Natural killer cell (primary cell): ENCODE measurements at regions not wholly inside any gene's neighbourhood (a gene's known extent, or its start where the extent isn't known, plus 50 kb on each side); places are given as distances from the start of the nearest gene placed in this dataset.

Experiments used
- ATAC-seq, 3 donors: fragments of 150-1000 bp in 2 of 3; fragments of 200-7000 bp in 1 of 3; cut with Tn5 transposase; 1 replicate in 1 of 3; 2 replicates in 2 of 3; pipeline ENCODE4 v1.10.0; 2021; ENCODE audit warnings: mild to moderate bottlenecking in 2 of 3, moderate library complexity in 2 of 3
- DNase-seq, 2 donors: peaks; one replicate each; pipeline versions ENCODE4 v3.0.0 to v3.0.0-alpha.2; 2013 to 2021; ENCODE audit warnings: mixed read lengths in 1 of 2
- H3K27ac ChIP-seq: one replicate; pipeline ENCODE4 v1.5.1; 2013; ENCODE audit warnings: mild to moderate bottlenecking, low read length
- H3K27me3 ChIP-seq: one replicate; pipeline ENCODE4 v1.6.1; 2013; ENCODE audit warnings: low read length; ENCODE audit not compliant: control insufficient read depth, insufficient read depth
- H3K36me3 ChIP-seq: one replicate; pipeline ENCODE4 v1.6.1; 2013; ENCODE audit warnings: low read length; ENCODE audit not compliant: control insufficient read depth, insufficient read depth
- H3K4me1 ChIP-seq: one replicate; pipeline ENCODE4 v1.6.1; 2013; ENCODE audit warnings: low read length; ENCODE audit not compliant: control insufficient read depth, insufficient read depth
- H3K4me3 ChIP-seq: one replicate; pipeline ENCODE4 v1.5.1; 2013; ENCODE audit warnings: low read length
- H3K9me3 ChIP-seq: one replicate; pipeline ENCODE4 v1.6.1; 2013; ENCODE audit warnings: low read length; ENCODE audit not compliant: control insufficient read depth, insufficient read depth
- H3K27ac Mint-ChIP-seq, 2 donors: one replicate each; pipeline ENCODE4 v1.8.0; 2022; ENCODE audit warnings: mild to moderate bottlenecking in 2 of 2, mixed read lengths in 2 of 2, moderate library complexity in 1 of 2
- H3K27me3 Mint-ChIP-seq, 2 donors: one replicate each; pipeline ENCODE4 v1.8.0; 2022; ENCODE audit warnings: low read depth in 2 of 2, mixed read lengths in 2 of 2
- H3K36me3 Mint-ChIP-seq: one replicate; pipeline ENCODE4 v1.8.0; 2022; ENCODE audit warnings: mixed read lengths
- H3K4me1 Mint-ChIP-seq, 2 donors: one replicate each; pipeline ENCODE4 v1.8.0; 2022; ENCODE audit warnings: mixed read lengths in 2 of 2
- H3K4me3 Mint-ChIP-seq: one replicate; pipeline ENCODE4 v1.8.0; 2022; ENCODE audit warnings: mild to moderate bottlenecking, moderate library complexity, mixed read lengths
- H3K9me3 Mint-ChIP-seq, 2 donors: one replicate each; pipeline ENCODE4 v1.8.0; 2022; ENCODE audit warnings: mixed read lengths in 2 of 2
- WGBS: methylation state at CpG from one replicate; pipeline ENCODE4 v1.1.7; 2013; ENCODE audit warnings: missing lambda C conversion rate; ENCODE audit not compliant: insufficient coverage; 5-methylcytosine and 5-hydroxymethylcytosine counted together
- intact Hi-C: fragments of 100-400 bp; cut with micrococcal nuclease; formaldehyde crosslinking; loops from one replicate; pipeline ENCODE4 v1.14.2; 2022
- TF ChIP-seq, protein P1 (sequence below): fragments of 200-600 bp; IDR thresholded peaks from one replicate; pipeline ENCODE4 v1.8.0; 2022; ENCODE audit warnings: antibody characterized with exemption

DNA sequence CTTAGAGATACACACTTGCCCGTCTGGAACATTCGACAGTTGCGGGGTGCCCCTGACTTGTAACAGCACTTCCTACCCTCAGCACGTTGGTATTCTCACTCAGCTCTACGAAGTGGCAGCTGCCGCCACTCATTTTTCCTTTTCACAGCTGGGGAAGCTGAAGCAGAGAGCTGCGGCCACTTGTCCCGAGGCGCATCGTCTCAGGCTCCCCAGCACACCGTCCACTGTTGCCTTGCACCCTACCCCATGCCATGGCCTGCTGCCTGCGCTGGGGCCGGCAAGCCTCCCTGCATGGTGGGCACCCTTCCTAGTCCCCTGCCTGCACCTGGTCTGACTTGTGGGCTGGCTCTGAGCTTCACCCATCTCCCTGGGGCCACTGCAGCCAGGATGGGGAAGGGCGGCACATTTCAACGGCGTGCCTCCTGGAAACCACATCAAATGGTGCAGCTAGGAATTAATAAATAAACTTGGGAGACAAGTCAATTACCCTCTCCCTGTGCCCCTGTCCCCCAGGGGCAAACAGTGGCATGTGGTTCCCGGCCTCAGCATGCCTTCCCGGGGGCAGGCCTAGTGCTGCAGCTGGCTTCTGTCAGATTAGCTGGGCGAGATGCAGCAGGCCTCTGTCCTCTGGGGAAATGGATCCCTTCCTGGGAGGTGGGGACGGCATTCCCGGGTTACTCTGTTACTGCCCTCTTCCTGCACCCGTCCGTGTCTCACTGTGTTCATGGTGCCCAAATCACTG is 64.7 kb upstream of the HAAO start:
- H3K36me3 ChIP-seq = no peaks in the 10 kb centered on the region
- ATAC-seq (no peak), DNase-seq (no peak)
- no peak overlapping the region for H3K4me3 Mint-ChIP-seq
- H3K4me1 ChIP-seq = no peaks in the 10 kb centered on the region
- no peak overlapping the region for H3K27ac Mint-ChIP-seq
- no peaks in the 10 kb centered on the region for H3K27me3 Mint-ChIP-seq
- no peaks in the 10 kb centered on the region for H3K27me3 ChIP-seq
- H3K4me3 ChIP-seq = no peak overlapping the region
- H3K27ac ChIP-seq = no peak overlapping the region
- TF ChIP-seq, protein P1, sequence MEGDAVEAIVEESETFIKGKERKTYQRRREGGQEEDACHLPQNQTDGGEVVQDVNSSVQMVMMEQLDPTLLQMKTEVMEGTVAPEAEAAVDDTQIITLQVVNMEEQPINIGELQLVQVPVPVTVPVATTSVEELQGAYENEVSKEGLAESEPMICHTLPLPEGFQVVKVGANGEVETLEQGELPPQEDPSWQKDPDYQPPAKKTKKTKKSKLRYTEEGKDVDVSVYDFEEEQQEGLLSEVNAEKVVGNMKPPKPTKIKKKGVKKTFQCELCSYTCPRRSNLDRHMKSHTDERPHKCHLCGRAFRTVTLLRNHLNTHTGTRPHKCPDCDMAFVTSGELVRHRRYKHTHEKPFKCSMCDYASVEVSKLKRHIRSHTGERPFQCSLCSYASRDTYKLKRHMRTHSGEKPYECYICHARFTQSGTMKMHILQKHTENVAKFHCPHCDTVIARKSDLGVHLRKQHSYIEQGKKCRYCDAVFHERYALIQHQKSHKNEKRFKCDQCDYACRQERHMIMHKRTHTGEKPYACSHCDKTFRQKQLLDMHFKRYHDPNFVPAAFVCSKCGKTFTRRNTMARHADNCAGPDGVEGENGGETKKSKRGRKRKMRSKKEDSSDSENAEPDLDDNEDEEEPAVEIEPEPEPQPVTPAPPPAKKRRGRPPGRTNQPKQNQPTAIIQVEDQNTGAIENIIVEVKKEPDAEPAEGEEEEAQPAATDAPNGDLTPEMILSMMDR = no peak
- no peaks in the 10 kb centered on the region for H3K36me3 Mint-ChIP-seq
- 75% methylated on average over 23 of the region's 23 CpGs for WGBS
- intact Hi-C loops = loop anchor here (10.0 kb wide), 2 partner anchors 688 to 718 kb away; no protein-coding TSS in a partner anchor
- H3K4me1 Mint-ChIP-seq = no peaks in the 10 kb centered on the region
- H3K9me3 Mint-ChIP-seq = no peaks in the 10 kb centered on the region
- H3K9me3 ChIP-seq = peaks cover 3% of the 10 kb centered on the region

DNA sequence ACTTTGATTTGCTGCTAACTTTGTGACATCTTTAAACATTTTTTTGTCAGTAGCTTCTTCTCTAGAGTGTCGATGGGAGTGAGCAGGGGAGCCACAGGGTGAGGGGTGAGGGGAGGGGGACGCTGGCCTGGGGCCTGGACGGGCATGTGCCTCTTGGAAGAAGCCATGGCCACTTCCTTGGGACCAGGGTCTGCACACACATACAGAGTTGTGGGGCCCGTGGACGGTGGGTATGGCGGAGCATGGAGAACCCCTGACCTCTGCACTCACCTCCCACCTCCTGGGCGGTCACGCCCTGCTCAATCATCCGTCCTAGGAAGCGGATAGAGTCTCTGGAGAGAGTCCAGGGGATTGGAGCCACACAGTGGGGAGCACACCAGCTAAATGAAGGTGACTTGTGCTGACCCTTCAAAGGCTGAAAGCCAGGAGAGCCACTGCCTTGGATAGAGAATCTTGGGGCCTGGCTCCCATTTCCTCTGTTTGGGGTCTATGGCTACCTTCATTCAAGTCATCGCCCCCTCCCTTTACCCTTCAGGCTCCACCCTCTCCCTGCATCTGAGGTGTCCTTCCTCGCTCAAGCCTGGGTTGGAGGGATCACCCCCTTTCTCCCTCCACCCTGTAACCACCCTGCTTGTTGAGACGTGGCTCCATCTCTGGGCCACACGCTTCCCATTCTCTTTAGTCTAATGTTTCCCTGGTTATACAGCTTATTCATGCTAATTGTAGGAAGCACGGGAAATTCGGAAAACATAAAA is 63.9 kb upstream of the HAAO start:
- Histone ChIP-seq H3K27me3 (no peaks in the 10 kb centered on the region), H3K27ac (no peak overlapping the region), H3K4me3 (no peak overlapping the region), H3K4me1 (no peaks in the 10 kb centered on the region), H3K9me3 (peaks cover 3% of the 10 kb centered on the region), H3K36me3 (no peaks in the 10 kb centered on the region)
- Mint-ChIP-seq H3K36me3 (no peaks in the 10 kb centered on the region), H3K4me1 (no peaks in the 10 kb centered on the region), H3K27ac (no peak overlapping the region), H3K4me3 (no peak overlapping the region), H3K9me3 (no peaks in the 10 kb centered on the region), H3K27me3 (no peaks in the 10 kb centered on the region)
- ATAC-seq (no peak), DNase-seq (no peak)
- WGBS = 88% methylated on average over 16 of the region's 16 CpGs
- intact Hi-C loops = loop anchor here (10.0 kb wide), 2 partner anchors 689 to 719 kb away; no protein-coding TSS in a partner anchor
- TF ChIP-seq, protein P1 = no peak

DNA sequence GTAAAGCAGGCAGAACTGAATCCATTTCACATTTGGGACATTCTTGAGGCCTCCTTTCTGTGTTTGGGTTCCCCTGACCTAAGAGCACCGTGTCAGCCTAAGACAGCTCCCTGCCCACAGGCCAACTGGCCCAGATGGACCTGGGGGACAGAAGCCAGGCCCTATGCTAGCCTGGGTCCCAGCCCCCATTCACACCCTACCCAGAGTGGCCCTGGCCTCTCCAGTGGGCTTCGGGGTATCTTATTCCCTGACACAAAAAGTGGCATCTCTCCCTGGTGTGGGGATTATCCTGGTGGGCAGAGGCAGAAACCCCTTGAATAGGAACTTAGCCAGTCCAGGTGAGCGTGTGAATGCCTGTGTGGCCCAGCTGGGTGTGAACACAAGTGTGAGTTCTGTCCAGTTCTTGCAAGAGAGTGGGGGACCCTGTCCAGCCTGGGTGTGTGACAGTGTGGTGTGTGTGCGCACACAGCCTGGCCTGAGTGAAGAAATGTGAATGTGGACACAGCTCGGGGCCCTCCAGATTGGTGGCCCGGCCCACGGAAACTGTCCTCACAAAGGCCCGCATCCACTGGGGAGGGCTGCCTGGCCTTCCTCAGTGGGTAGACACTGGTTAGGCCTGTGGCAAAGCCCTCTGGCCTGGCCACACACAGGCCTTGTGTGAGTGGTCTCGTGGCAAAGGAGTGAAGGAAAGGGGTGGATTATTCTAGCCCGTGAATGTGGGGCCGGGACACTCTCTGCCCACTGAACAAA is 63.0 kb upstream of the HAAO start:
- no peak overlapping the region for H3K4me3 Mint-ChIP-seq
- peaks cover 3% of the 10 kb centered on the region for H3K9me3 ChIP-seq
- TF ChIP-seq, protein P1 = no peak
- no peaks in the 10 kb centered on the region for H3K27me3 ChIP-seq
- WGBS = 74% methylated on average over 11 of the region's 11 CpGs
- ATAC-seq (no peak), DNase-seq (no peak)
- no peaks in the 10 kb centered on the region for H3K9me3 Mint-ChIP-seq
- H3K4me1 ChIP-seq = no peaks in the 10 kb centered on the region
- H3K4me3 ChIP-seq = no peak overlapping the region
- H3K27ac Mint-ChIP-seq = no peak overlapping the region
- no peaks in the 10 kb centered on the region for H3K4me1 Mint-ChIP-seq
- H3K27me3 Mint-ChIP-seq = no peaks in the 10 kb centered on the region
- no peaks in the 10 kb centered on the region for H3K36me3 ChIP-seq
- intact Hi-C loops = loop anchor here (10.0 kb wide), 2 partner anchors 689 to 719 kb away; no protein-coding TSS in a partner anchor
- H3K27ac ChIP-seq = no peak overlapping the region
- no peaks in the 10 kb centered on the region for H3K36me3 Mint-ChIP-seq
